ENCODE measurements at regions not wholly inside any gene's neighbourhood (a gene's known extent, or its start where the extent isn't known, plus 50 kb on each side); places are given as distances from the start of the nearest gene placed in this dataset.

- TF ChIP-seq KLF9 (tag by site-specific recombination; IDR thresholded peaks at IDR 0.05; ENCODE audit: low read depth) (no peak), CTCF (tag by site-specific recombination; IDR thresholded peaks at IDR 0.05) (no peak), ZNF24 (tag by site-specific recombination; IDR thresholded peaks at IDR 0.05) (no peak), OSR2 (tag by site-specific recombination; IDR thresholded peaks at IDR 0.05) (no peak), ZBTB21 (tag by site-specific recombination; IDR thresholded peaks at IDR 0.05) (no peak), ZNF677 (tag by site-specific recombination; IDR thresholded peaks at IDR 0.05) (no peak), ZNF549 (tag by site-specific recombination; IDR thresholded peaks at IDR 0.05) (no peak), SP2 (tag by site-specific recombination; IDR thresholded peaks at IDR 0.05) (no peak)
Measured at GRCh38 chr6:767755-768512, 75.0 kb upstream of the EXOC2 start.
